Activated naive CD8-positive, alpha-beta T cell treated with anti-CD3 and anti-CD28 coated beads for 36 hours (primary cell): ENCODE measurements at regions not wholly inside any gene's neighbourhood (a gene's known extent, or its start where the extent isn't known, plus 50 kb on each side); places are given as distances from the start of the nearest gene placed in this dataset.

Source experiments
- DNase-seq: peaks from one replicate; pipeline ENCODE4 v3.0.0; 2021
- H3K27ac Mint-ChIP-seq: one replicate; pipeline ENCODE4 v1.8.0; 2022; ENCODE audit warnings: mild to moderate bottlenecking, moderate library complexity, mixed read lengths
- H3K27me3 Mint-ChIP-seq: one replicate; pipeline ENCODE4 v1.8.0; 2022; ENCODE audit warnings: mild to moderate bottlenecking, mixed read lengths
- H3K36me3 Mint-ChIP-seq: one replicate; pipeline ENCODE4 v1.8.0; 2021; ENCODE audit warnings: mild to moderate bottlenecking, mixed read lengths
- H3K4me1 Mint-ChIP-seq: one replicate; pipeline ENCODE4 v1.8.0; 2021; ENCODE audit warnings: mixed read lengths
- H3K4me3 Mint-ChIP-seq: one replicate; pipeline ENCODE4 v1.8.0; 2022; ENCODE audit warnings: mild to moderate bottlenecking, moderate library complexity, mixed read lengths
- H3K9me3 Mint-ChIP-seq: one replicate; pipeline ENCODE4 v1.8.0; 2022; ENCODE audit warnings: mixed read lengths

DNA sequence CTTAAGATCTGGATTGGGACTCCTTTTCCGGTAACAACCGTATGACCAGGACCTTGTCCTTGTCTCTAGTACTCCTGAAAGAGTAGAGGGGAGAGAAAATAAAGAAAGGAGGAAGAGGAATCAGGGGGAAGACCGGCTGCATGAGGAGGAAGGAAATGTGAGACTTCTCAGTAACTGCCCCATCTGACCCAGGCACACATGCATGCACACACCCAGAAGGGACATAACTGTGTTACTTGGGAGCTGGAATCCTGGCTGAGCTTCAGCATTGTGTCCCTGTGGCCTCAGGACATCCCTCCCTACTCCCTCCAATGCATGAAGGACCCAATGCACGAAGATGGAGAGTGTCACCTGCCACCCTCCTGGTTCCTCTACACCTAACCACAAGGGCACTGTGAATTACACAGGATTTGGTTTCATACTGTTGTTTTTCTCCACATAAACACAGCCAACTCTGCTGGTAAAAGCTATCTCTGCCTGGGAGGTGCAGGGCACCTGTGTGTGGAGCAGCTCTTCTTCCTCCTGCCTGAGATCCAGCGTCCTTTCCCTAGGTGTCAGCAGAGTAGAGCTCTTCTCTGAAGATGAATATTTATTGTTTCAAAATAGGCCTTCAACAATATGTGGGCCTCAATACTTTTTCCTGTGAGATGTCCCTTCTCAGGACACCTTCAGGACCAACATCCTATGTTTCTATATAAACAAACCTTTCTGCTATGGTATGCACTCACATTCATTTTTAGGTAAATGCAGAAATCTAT is 574.1 kb upstream of the ID2 start:
- H3K27ac Mint-ChIP-seq, result no peak overlapping the region
- no peaks in the 10 kb centered on the region for H3K4me1 Mint-ChIP-seq
- H3K4me3 Mint-ChIP-seq, result no peak overlapping the region
- no peaks in the 10 kb centered on the region for H3K36me3 Mint-ChIP-seq
- DNase-seq, result no peak
- no peaks in the 10 kb centered on the region for H3K9me3 Mint-ChIP-seq
- H3K27me3 Mint-ChIP-seq, result peaks cover 5% of the 10 kb centered on the region

DNA sequence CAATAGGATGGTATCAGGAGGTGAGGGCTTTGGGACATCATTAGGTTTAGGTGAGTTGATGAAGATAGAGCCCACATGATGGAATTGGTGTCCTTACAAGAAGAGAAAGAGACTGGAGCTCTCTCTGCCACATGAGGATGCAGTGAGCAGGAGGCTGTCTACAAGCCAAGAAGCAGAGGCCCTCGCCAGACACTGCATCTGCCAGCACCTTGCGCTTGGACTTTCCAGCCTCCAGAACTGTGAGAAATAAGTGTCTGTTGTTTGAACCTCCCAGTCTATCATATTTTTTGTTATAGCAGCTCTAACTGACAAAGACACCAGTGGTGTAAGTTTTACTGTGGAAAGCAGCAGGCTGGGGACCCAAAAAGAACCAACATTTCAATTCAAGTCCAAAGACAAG is 571.1 kb upstream of the ID2 start:
- H3K27me3 Mint-ChIP-seq, result no peaks in the 10 kb centered on the region
- DNase-seq, result no peak
- H3K27ac Mint-ChIP-seq, result no peak overlapping the region
- no peak overlapping the region for H3K4me3 Mint-ChIP-seq
- H3K36me3 Mint-ChIP-seq, result no peaks in the 10 kb centered on the region
- H3K9me3 Mint-ChIP-seq, result no peaks in the 10 kb centered on the region
- H3K4me1 Mint-ChIP-seq, result no peaks in the 10 kb centered on the region

DNA sequence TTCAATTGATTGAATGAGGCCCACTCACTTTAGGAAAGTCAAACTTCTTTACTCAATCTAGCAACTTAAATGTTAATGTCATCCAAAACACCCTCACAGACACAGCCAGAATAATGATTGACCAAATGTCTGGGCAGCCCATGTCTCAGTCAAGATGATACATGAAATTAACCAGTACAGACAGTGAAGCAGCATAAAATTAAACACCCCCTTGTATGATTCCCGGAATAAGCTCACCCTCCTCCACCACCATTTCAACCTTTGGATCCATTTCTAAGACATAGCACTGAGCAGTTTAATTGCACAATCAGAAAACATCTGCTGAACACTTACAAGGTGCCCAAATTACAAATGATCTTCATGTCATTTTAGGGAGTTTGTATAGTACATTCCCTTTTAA is 570.7 kb upstream of the ID2 start:
- Mint-ChIP-seq H3K4me1 (no peaks in the 10 kb centered on the region), H3K4me3 (no peak overlapping the region), H3K36me3 (no peaks in the 10 kb centered on the region), H3K27me3 (no peaks in the 10 kb centered on the region), H3K9me3 (no peaks in the 10 kb centered on the region), H3K27ac (no peak overlapping the region)
- no peak for DNase-seq

DNA sequence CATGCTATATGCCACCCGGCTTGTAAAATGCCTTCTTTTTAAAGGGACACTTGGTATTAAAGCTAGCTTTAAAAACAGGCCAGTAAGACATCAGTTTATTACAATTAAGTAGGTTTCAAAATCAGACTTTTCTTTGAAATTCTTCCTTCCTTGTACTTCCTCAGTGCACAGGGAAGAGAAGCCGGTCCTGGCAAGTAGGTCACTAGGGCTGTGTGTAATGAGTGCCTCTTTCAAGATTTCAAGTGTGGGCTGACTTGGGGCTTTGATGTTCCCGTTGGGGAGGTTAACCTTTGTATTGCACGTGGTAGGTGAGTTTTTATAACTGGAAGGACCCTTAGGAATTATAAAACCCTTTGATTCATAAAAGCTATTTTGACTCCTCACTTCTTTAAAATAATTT is 566.4 kb upstream of the ID2 start:
- no peak overlapping the region for H3K27ac Mint-ChIP-seq
- no peak for DNase-seq
- H3K36me3 Mint-ChIP-seq, result no peaks in the 10 kb centered on the region

DNA sequence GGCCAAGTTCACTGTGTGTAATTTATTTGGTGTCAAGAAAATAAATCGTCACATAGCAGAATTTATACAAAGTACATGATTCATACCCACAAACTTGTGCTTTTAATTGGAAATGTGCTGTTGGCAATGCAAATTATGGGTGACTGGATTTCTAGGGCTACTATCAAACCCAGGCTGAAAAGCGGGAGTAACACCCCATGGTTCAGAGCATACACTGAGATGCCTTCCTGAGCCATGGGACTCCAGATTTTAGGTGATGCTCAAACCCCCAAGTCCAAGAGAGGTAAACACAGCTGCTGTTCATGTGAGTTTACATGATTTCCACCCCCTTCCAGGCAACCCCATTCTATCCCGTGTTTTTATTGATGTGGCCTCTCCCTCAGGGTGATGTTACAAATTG is 565.9 kb upstream of the ID2 start:
- no peak for DNase-seq
- no peaks in the 10 kb centered on the region for H3K27me3 Mint-ChIP-seq
- no peaks in the 10 kb centered on the region for H3K36me3 Mint-ChIP-seq

More for the DNA sequence above, 566.4 kb upstream of the ID2 start:
- H3K4me3 Mint-ChIP-seq, result no peak overlapping the region
- H3K9me3 Mint-ChIP-seq, result no peaks in the 10 kb centered on the region
- H3K4me1 Mint-ChIP-seq, result peaks cover 8% of the 10 kb centered on the region
- no peaks in the 10 kb centered on the region for H3K27me3 Mint-ChIP-seq

DNA sequence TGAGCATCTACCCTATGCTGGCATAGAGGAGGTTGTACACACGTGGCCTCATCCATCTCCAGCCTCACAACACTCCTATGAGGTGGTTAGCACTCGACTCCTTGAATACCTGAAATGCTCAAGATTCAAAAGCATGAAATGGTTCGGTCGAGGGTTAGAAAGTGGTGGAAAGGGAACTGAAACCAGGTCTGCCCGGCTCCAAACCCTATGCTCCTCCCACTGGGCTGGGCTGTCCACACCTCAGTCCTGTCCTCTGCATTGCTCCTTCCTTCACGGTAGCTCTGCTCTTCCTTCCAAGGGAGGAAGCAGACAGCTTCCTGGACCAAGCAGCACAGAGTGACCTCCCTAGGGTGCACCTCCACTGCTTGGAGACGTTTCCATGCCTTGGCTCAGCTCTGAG is 565.2 kb upstream of the ID2 start:
- H3K4me1 Mint-ChIP-seq, result peaks cover 8% of the 10 kb centered on the region
- no peaks in the 10 kb centered on the region for H3K27me3 Mint-ChIP-seq
- H3K27ac Mint-ChIP-seq, result no peak overlapping the region
- DNase-seq, result no peak
- no peaks in the 10 kb centered on the region for H3K36me3 Mint-ChIP-seq
- H3K9me3 Mint-ChIP-seq, result no peaks in the 10 kb centered on the region
- no peak overlapping the region for H3K4me3 Mint-ChIP-seq

More for the DNA sequence above, 565.9 kb upstream of the ID2 start:
- no peak overlapping the region for H3K27ac Mint-ChIP-seq
- no peak overlapping the region for H3K4me3 Mint-ChIP-seq
- H3K4me1 Mint-ChIP-seq, result peaks cover 8% of the 10 kb centered on the region
- no peaks in the 10 kb centered on the region for H3K9me3 Mint-ChIP-seq

DNA sequence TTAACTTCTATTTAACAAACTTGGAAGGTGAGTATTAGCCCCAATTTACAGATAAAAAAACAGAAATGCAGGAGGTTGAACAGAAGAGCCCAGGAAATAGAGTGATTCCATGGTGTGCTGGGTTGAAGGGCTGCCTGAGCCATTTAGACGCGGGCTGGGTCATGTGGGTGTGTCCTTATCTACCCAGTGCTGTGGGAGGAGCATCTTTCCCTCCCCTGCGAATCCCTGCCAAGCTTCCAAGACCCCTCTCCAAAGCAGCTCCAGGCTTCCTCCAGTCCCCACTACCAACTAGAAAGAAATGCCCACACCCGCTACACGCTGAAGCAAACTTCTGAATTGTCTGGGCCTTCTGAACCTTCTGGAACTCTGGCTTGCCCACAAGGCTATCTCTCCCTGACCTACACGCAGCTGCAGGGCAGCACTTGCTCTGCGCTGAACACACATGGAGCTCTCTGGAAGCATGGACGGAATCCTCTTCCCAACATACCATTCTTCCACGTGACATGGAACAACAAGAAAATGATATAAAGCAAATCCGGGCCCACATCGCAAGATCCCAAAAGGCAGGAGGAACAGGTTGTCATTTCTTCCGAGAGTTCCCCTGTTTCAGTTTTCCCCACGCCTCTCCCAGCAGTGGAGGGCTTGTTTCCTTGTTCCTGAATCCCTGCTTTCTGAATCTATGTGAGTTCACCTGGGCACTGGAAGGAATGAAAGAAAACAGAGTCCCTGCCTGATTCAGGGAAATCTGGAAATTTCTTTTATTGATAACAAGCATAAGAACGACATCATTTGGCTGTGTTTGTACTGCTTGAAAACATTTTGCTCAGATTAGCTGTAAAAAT is 562.7 kb upstream of the ID2 start:
- DNase-seq, result no peak
- H3K27me3 Mint-ChIP-seq, result no peaks in the 10 kb centered on the region
- no peak overlapping the region for H3K4me3 Mint-ChIP-seq
- H3K4me1 Mint-ChIP-seq, result peaks cover 8% of the 10 kb centered on the region
- no peak overlapping the region for H3K27ac Mint-ChIP-seq
- H3K9me3 Mint-ChIP-seq, result no peaks in the 10 kb centered on the region
- H3K36me3 Mint-ChIP-seq, result no peaks in the 10 kb centered on the region

DNA sequence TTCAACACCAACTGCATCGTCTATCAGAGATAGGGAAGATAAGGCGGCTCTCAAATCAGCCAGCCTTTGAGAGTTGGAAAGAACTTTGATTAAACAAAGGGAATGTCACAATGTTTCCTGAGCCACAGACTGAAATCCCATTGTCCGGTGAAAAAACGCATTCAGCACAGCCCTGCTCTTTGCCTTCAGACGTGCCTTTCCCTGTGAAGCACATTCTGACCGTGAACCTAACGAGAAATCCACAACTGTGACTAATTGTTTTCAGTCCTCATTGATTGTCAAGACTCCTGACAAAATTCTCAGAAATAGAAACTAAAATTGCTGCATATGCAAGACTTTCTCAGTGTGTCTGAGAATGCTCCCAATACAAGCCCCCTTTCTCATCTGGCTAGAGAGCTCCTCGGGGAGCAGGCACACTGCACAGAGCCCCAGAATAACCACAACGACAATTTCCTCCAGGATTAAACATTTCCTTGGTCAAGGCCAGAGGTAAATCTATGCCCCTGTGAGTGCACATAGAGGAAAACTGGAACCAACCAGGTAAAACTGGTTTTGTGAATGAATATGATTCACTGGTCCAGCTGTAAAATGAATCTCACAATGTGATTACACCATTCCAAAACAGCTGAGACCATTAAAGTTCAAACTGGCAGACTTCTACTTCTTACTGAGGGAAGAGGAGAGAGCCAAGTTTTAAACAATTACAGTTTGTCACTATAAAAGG is 561.9 kb upstream of the ID2 start:
- Mint-ChIP-seq H3K27me3 (no peaks in the 10 kb centered on the region), H3K4me3 (no peak overlapping the region), H3K36me3 (no peaks in the 10 kb centered on the region), H3K4me1 (peaks cover 8% of the 10 kb centered on the region), H3K9me3 (no peaks in the 10 kb centered on the region), H3K27ac (no peak overlapping the region)
- DNase-seq, result no peak

DNA sequence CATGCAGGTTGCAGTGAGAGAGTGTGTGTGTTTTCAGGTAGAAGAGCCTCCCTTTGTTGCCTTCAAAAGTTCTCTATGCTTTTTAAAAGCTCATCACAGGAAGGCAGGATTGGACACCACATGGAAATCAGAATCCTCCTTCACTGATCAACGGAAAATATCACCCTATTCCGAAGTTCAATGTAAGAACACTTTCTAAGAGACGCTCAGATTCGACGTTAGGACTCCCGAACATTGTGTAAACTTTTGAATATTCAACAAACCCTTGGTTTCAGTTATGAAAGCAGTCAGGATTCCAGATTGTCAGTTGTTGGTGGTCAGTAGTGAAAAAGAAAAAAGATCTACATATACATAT is 561.4 kb upstream of the ID2 start:
- H3K4me1 Mint-ChIP-seq, result peaks cover 8% of the 10 kb centered on the region
- no peak overlapping the region for H3K4me3 Mint-ChIP-seq
- H3K27me3 Mint-ChIP-seq, result no peaks in the 10 kb centered on the region
- H3K9me3 Mint-ChIP-seq, result no peaks in the 10 kb centered on the region
- H3K27ac Mint-ChIP-seq, result no peak overlapping the region
- no peaks in the 10 kb centered on the region for H3K36me3 Mint-ChIP-seq
- DNase-seq, result no peak

DNA sequence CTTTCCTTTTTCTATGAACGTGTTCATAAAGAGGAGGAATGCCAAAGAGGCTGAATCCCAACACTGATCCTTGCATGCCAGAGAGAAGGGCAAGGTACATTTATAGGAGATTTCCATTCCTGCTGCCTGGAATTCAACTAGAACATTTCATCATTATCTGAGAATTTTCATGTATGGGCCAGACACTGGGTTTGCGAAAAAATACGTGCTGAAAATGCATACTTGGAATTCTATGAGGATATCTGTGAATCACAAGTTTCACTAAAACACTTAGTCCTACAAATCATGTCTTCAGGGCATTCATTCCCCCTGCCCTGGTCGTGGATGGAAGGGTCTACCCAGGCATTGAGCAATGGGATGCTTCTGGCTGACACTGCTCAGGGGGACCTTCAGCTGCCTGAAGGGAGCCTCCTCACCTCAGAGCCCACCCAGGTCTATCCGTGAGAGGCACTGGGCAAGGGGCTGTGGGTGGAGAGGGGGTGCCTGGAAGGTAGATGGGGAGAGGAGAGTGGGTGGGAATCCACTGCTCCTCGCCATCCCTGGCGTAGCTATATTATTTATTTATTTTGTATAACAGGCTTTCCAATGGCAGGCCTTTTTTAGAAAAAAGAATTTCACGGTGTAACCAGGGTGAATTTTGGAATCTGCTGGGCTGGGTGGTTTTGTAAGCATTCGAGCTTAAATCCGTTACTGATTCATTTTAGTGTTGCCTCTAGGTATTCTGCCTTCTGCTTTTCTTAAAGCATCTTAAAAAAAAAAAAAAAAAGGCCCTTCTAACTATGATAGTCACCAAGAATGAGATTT is 560.6 kb upstream of the ID2 start:
- no peak for DNase-seq
- no peaks in the 10 kb centered on the region for H3K27me3 Mint-ChIP-seq
- no peak overlapping the region for H3K27ac Mint-ChIP-seq
- H3K9me3 Mint-ChIP-seq, result no peaks in the 10 kb centered on the region
- peaks cover 8% of the 10 kb centered on the region for H3K4me1 Mint-ChIP-seq
- no peaks in the 10 kb centered on the region for H3K36me3 Mint-ChIP-seq
- H3K4me3 Mint-ChIP-seq, result no peak overlapping the region

DNA sequence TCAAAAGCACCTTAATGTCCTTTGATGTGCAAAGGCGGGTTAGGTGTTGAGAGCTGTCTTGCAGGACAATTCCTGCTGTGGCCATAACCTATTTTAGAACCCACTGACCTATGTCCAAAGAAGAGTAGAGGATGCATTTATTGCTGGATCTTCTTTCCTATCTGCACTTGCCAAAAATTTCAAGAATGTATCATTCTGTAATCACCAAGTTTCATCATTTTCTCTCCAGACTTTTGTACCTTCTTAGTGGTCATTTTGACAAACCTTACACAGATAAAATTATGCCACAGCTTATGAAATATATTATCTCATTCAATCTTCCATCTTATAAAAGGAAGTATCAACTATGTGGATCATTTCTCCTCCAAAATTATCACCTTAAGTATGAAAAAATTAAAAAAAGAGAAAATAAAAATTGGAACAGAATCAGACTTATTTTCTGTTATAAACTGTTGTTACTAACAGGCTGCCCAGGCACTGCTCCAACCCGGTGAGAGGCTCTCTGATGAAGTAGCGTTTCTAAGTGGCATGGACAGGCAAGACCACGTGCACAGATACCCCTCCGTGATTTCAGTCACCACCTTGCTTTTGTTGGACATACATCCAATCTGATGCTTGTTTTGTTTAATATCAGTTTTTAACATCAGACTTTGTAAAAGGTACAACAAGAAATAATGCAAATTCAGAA is 559.9 kb upstream of the ID2 start:
- DNase-seq, result no peak
- no peaks in the 10 kb centered on the region for H3K36me3 Mint-ChIP-seq
- no peak overlapping the region for H3K27ac Mint-ChIP-seq
- no peak overlapping the region for H3K4me3 Mint-ChIP-seq
- H3K9me3 Mint-ChIP-seq, result no peaks in the 10 kb centered on the region
- H3K27me3 Mint-ChIP-seq, result no peaks in the 10 kb centered on the region
- peaks cover 8% of the 10 kb centered on the region for H3K4me1 Mint-ChIP-seq

DNA sequence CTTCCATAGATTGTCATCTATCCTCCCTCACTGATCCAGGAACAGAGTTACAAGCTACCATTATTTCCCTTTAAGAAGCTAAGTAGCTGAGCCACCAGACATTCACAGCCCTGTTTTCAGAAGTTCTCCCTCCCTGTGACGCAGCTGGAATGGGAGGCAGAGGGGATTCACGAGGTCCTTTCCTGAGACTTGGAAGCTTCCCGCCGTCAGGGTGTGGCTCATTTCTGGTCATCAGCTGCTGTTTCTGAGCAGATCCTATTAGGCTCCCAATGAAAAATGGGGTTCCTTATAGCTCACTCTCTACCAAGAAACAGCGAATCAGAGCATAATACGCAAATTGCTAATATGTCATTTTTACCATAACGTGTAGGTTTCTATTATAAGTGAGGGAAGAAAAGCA is 559.3 kb upstream of the ID2 start:
- DNase-seq, result no peak
- Mint-ChIP-seq H3K27me3 (no peaks in the 10 kb centered on the region), H3K9me3 (no peaks in the 10 kb centered on the region), H3K4me3 (no peak overlapping the region), H3K27ac (no peak overlapping the region), H3K36me3 (no peaks in the 10 kb centered on the region), H3K4me1 (peaks cover 6% of the 10 kb centered on the region)

DNA sequence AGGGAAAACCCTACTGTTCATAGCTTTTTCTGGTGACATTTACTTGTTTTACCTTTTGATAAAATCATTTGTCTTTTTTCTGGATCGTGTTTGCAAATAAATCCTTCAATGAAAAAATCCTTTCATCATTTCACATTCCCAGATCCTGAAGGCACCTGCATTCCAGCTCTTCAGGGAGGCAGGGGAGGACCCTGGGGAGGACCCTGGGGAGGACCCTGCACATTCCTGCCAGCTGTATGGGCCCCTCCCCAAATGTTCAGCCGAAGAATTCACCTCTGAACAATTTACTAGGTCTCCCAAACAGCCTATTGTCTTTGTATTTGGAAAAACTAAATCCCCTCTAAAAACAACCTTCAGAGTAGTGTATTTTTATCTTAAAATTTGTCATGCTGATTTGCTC is 558.4 kb upstream of the ID2 start:
- no peak overlapping the region for H3K4me3 Mint-ChIP-seq
- no peak for DNase-seq
- H3K36me3 Mint-ChIP-seq, result no peaks in the 10 kb centered on the region
- no peak overlapping the region for H3K27ac Mint-ChIP-seq
- peaks cover 4% of the 10 kb centered on the region for H3K9me3 Mint-ChIP-seq
- no peaks in the 10 kb centered on the region for H3K27me3 Mint-ChIP-seq
- H3K4me1 Mint-ChIP-seq, result peaks cover 6% of the 10 kb centered on the region
